ENCODE measurements at regions not wholly inside any gene's neighbourhood (a gene's known extent, or its start where the extent isn't known, plus 50 kb on each side); places are given as distances from the start of the nearest gene placed in this dataset.

GRCh38 chr5:133797167-133797566 lies 171.3 kb downstream of the C5orf15 start:
- DNase-seq (ENCODE audit: low spot score), result peak; percentile 56

- no peak for DNase-seq (ENCODE audit: low spot score)
Measured at GRCh38 chr5:133796186-133796585, 172.2 kb downstream of the C5orf15 start.

- DNase-seq (ENCODE audit: low spot score), result no peak
Measured at GRCh38 chr5:133794771-133795415, 173.5 kb downstream of the C5orf15 start.

- DNase-seq (ENCODE audit: low spot score), result no peak
Measured at GRCh38 chr5:133793756-133794465, 174.5 kb downstream of the C5orf15 start.

GRCh38 chr5:133792655-133793054 lies 175.8 kb downstream of the C5orf15 start:
- no peak for DNase-seq (ENCODE audit: low spot score)

GRCh38 chr5:133792024-133792423 lies 176.4 kb downstream of the C5orf15 start:
- no peak for DNase-seq (ENCODE audit: low spot score)

- no peak for DNase-seq (ENCODE audit: low spot score)
Measured at GRCh38 chr5:133790898-133791297, 177.5 kb downstream of the C5orf15 start.

- DNase-seq (ENCODE audit: low spot score), result no peak
Measured at GRCh38 chr5:133789428-133789827, 177.1 kb upstream of the FSTL4 start.

- DNase-seq (ENCODE audit: low spot score), result no peak
Measured at GRCh38 chr5:133788121-133788520, 175.8 kb upstream of the FSTL4 start.

GRCh38 chr5:133786420-133786819 lies 174.1 kb upstream of the FSTL4 start:
- no peak for DNase-seq (ENCODE audit: low spot score)

GRCh38 chr5:133785182-133785581 lies 172.8 kb upstream of the FSTL4 start:
- no peak for DNase-seq (ENCODE audit: low spot score)

GRCh38 chr5:133783481-133783880 lies 171.1 kb upstream of the FSTL4 start:
- DNase-seq (ENCODE audit: low spot score), result no peak

GRCh38 chr5:133782736-133783135 lies 170.4 kb upstream of the FSTL4 start:
- no peak for DNase-seq (ENCODE audit: low spot score)

GRCh38 chr5:133781436-133782225 lies 169.3 kb upstream of the FSTL4 start:
- DNase-seq (ENCODE audit: low spot score), result no peak

- DNase-seq (ENCODE audit: low spot score), result no peak
Measured at GRCh38 chr5:133780619-133781280, 168.4 kb upstream of the FSTL4 start.

- DNase-seq (ENCODE audit: low spot score), result no peak
Measured at GRCh38 chr5:133779828-133780475, 167.6 kb upstream of the FSTL4 start.

GRCh38 chr5:133778636-133779035 lies 166.3 kb upstream of the FSTL4 start:
- no peak for DNase-seq (ENCODE audit: low spot score)

GRCh38 chr5:133777951-133778350 lies 165.6 kb upstream of the FSTL4 start:
- no peak for DNase-seq (ENCODE audit: low spot score)

- DNase-seq (ENCODE audit: low spot score), result no peak
Measured at GRCh38 chr5:133775584-133776304, 163.4 kb upstream of the FSTL4 start.

GRCh38 chr5:133773247-133774202 lies 161.2 kb upstream of the FSTL4 start:
- no peak for DNase-seq (ENCODE audit: low spot score)

All from A172 (cell line).